Osteoblast (primary cell): ENCODE measurements at regions not wholly inside any gene's neighbourhood (a gene's known extent, or its start where the extent isn't known, plus 50 kb on each side); places are given as distances from the start of the nearest gene placed in this dataset.

Experiments
- DNase-seq: peaks from one replicate; pipeline ENCODE4 v3.0.0; 2011; ENCODE audit warnings: low spot score, mixed read lengths; ENCODE audit not compliant: insufficient read length; ENCODE audit errors: missing footprints
- H2AFZ ChIP-seq: 2 replicates; pipeline ENCODE4 v1.6.0; 2011; ENCODE audit warnings: mild to moderate bottlenecking, low read length
- H3K27ac ChIP-seq: 2 replicates; pipeline ENCODE4 v1.5.1; 2011; ENCODE audit warnings: mild to moderate bottlenecking, low read depth, low read length, moderate library complexity
- H3K27me3 ChIP-seq: 2 replicates; pipeline ENCODE4 v1.6.0; 2012; ENCODE audit warnings: mild to moderate bottlenecking, control low read depth, inconsistent platforms, low read length, moderate library complexity; ENCODE audit not compliant: insufficient read depth
- H3K36me3 ChIP-seq: 2 replicates; pipeline ENCODE4 v1.5.1; 2011; ENCODE audit warnings: mild to moderate bottlenecking, low read length, control low read depth, moderate library complexity; ENCODE audit not compliant: insufficient read depth
- H3K4me1 ChIP-seq: 2 replicates; pipeline ENCODE4 v1.5.1; 2011; ENCODE audit warnings: mild to moderate bottlenecking, low read length, control low read depth, moderate library complexity; ENCODE audit not compliant: insufficient read depth
- H3K4me2 ChIP-seq: 2 replicates; pipeline ENCODE4 v1.6.0; 2011; ENCODE audit warnings: mild to moderate bottlenecking, low read length; ENCODE audit not compliant: insufficient read depth
- H3K4me3 ChIP-seq: fragments of 200-600 bp; sonication (generic); 3 replicates; pipeline ENCODE4 v1.5.1; 2012; ENCODE audit warnings: mild to moderate bottlenecking, low read length, inconsistent platforms; ENCODE audit not compliant: insufficient read depth
- H3K79me2 ChIP-seq: 2 replicates; pipeline ENCODE4 v1.6.0; 2012; ENCODE audit warnings: mild to moderate bottlenecking, low read length, control low read depth, inconsistent platforms; ENCODE audit not compliant: insufficient read depth
- H3K9me3 ChIP-seq: 2 replicates; pipeline ENCODE4 v1.5.1; 2011; ENCODE audit warnings: low read depth, low read length, control low read depth
- H4K20me1 ChIP-seq: 2 replicates; pipeline ENCODE4 v1.6.0; 2012; ENCODE audit warnings: mild to moderate bottlenecking, low read length, control low read depth; ENCODE audit not compliant: insufficient read depth
- CTCF ChIP-seq: IDR thresholded peaks from 2 replicates; pipeline ENCODE4 v1.5.1; 2011; ENCODE audit warnings: mild to moderate bottlenecking, low read depth, low read length, moderate library complexity; ENCODE audit errors: extremely low read depth

- Histone ChIP-seq H3K27me3 (no peaks in the 10 kb centered on the region), H3K36me3 (no peaks in the 10 kb centered on the region), H3K79me2 (no peaks in the 10 kb centered on the region), H4K20me1 (no peaks in the 10 kb centered on the region), H2AFZ (no peak overlapping the region), H3K4me2 (no peak overlapping the region), H3K4me1 (no peaks in the 10 kb centered on the region), H3K27ac (no peak overlapping the region), H3K4me3 (no peak overlapping the region), H3K9me3 (no peaks in the 10 kb centered on the region)
- no peak for DNase-seq
- TF ChIP-seq CTCF = no peak
Observed at GRCh38 chr10:22058201-22058600, 54.7 kb upstream of the DNAJC1 start.

- Histone ChIP-seq H3K27ac (no peak overlapping the region), H3K4me2 (no peak overlapping the region), H3K4me1 (no peaks in the 10 kb centered on the region), H3K79me2 (no peaks in the 10 kb centered on the region), H2AFZ (no peak overlapping the region), H4K20me1 (no peaks in the 10 kb centered on the region), H3K9me3 (no peaks in the 10 kb centered on the region), H3K27me3 (no peaks in the 10 kb centered on the region), H3K36me3 (no peaks in the 10 kb centered on the region), H3K4me3 (no peak overlapping the region)
- no peak for TF ChIP-seq CTCF
- no peak for DNase-seq
Observed at GRCh38 chr10:22054961-22055360, 51.4 kb upstream of the DNAJC1 start.
